Esophagus squamous epithelium (tissue), 4 donors: ENCODE measurements at regions not wholly inside any gene's neighbourhood (a gene's known extent, or its start where the extent isn't known, plus 50 kb on each side); places are given as distances from the start of the nearest gene placed in this dataset.
"Not testable (repeated sequence)": the region's sequence is repeated elsewhere in the genome, so short reads cannot be mapped to it uniquely, and the experiment has no call there.

Experiments
- POLR2A ChIP-seq, 4 donors: fragments of 450-650 bp; IDR thresholded peaks; one replicate each; pipeline ENCODE4 v1.6.1; 2017; ENCODE audit warnings: antibody characterized with exemption in 4 of 4, mild to moderate bottlenecking in 4 of 4, moderate library complexity in 3 of 4
- TF ChIP-seq, protein P1 (sequence below), 6 experiments: fragments of 450-650 bp in 4 of 6; fragments of 200-600 bp in 2 of 6; sonication (generic) in 2 of 6; IDR thresholded peaks; one replicate each; pipeline ENCODE4 v1.5.1; 2016 to 2019; ENCODE audit warnings: antibody characterized with exemption in 6 of 6, mild to moderate bottlenecking in 4 of 6, moderate library complexity in 4 of 6

DNA sequence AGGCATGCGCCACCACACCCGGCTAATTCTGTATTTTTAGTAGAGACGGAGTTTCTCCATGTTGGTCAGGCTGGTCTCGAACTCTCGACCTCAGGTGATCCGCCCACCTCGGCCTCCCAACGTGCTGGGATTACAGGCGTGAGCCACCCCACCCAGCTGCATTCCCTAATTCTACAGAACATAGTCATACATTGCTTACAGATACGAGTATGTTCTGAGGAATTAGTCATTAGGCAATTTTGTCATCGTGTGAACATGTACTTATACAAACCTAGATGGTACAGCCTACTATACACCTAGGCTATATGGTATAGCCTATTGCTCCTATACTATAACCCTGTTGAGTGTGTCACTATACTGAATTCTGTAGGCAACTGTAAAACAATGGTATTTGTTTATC is 353.4 kb upstream of the PSMD7 start:
- TF ChIP-seq, protein P1, sequence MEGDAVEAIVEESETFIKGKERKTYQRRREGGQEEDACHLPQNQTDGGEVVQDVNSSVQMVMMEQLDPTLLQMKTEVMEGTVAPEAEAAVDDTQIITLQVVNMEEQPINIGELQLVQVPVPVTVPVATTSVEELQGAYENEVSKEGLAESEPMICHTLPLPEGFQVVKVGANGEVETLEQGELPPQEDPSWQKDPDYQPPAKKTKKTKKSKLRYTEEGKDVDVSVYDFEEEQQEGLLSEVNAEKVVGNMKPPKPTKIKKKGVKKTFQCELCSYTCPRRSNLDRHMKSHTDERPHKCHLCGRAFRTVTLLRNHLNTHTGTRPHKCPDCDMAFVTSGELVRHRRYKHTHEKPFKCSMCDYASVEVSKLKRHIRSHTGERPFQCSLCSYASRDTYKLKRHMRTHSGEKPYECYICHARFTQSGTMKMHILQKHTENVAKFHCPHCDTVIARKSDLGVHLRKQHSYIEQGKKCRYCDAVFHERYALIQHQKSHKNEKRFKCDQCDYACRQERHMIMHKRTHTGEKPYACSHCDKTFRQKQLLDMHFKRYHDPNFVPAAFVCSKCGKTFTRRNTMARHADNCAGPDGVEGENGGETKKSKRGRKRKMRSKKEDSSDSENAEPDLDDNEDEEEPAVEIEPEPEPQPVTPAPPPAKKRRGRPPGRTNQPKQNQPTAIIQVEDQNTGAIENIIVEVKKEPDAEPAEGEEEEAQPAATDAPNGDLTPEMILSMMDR (IDR thresholded peaks at IDR 0.05) = not testable (repeated sequence)
- not testable (repeated sequence) for TF ChIP-seq POLR2A (IDR thresholded peaks at IDR 0.05)
